ENCODE measurements at regions not wholly inside any gene's neighbourhood (a gene's known extent, or its start where the extent isn't known, plus 50 kb on each side); places are given as distances from the start of the nearest gene placed in this dataset.

DNA sequence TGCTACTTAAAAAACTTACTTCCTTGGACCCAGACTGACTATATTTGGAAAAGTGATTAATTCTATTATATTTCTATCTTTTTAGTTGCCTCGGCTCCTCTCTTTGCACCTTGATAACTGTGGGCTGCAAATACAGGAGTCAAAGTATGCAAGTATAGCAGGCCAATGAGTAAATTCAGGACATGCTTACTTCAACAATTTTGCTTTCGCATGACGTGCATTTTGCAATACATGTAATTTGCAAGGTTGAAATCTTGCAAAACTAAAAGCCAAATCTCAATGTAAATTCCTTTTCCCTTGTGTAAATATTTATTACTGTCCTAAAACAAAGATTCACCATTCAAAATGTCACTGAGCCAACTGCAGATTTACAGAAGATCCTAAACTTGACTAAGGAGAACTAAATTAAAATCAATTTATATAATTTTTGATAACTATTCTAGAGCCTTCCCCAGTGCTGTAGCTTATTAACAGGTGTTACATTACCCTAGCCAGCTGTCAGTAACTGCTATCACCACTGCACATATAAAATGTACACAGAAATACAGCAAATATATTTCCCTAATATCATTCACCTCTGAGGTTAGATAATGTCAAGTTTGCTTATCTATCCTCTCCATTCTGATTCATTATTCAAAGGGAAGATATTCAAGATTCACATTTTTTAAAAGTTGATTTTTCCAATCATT lies 1069.5 kb downstream of the TRHDE start:
- DNase-seq: no peak

DNA sequence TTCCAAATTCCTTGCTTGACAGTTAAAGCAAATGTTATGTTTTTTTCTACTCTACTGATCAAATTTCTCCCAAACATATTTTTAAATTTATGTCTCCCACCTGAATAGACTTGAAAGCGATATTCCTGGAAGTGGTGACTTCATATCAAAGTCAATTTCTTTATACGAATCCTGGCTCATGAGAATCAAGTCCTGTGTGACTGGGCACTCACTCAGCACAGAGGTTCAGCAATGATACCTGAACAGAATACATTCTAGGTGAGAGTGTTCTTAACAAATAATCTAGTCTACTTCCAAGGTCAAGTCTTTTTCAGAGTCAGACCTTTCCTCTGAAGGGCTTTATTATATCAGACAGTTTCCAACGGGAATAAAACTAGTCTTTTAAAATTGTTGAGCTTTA lies 1070.6 kb downstream of the TRHDE start:
- no peak for DNase-seq

DNA sequence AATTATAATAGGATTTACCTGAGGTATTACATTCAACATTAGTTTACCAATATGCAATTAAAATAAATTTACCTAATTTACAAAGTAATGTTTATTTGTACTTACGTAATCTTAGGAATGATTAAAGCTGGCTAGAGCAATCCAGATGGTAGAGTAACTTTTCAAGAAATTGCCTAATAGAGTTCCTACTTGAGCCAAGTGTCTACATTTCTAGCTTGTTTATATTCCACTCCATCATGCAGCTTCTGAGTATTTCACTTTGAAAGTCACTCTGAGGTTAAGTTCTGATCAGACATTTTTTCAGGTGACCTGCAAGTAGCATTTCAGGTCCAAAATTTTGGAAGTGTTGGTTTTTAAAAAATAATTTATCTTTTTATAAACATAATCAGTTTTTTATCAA lies 1080.7 kb downstream of the TRHDE start:
- peak in 1 of 2 donors; percentile 5 for DNase-seq

DNA sequence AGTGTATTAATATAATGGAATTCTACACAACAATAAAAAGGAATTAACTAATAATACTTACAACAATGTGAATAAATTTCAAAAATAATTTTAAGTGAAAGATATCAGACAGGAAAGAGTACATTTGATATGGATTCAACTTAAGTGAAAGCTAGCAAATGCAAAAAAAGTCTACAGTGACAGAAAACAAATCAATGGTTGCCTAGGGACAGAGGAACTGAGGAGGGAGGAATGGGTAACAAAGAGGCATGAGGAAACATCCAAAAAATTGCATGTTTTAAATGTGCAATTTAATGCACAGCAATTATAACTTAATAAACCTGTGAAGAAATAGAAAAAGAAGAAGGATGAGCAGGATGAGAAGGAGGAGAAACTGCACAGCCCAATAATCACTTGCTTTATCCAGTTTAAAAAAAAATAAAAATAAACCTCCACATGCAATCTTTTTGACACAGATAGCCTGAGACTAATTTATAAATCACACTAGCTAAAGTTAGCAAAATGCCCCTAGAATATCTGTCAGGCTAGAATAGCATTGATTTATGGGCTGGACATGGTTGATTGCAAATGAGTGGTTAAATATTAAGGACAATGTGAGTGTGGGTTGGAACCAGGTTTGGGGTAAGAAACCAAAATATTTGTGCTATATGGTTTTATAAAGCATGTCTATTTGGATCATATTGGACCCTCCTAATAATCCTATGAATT lies 1089.1 kb downstream of the TRHDE start:
- DNase-seq: no peak

DNA sequence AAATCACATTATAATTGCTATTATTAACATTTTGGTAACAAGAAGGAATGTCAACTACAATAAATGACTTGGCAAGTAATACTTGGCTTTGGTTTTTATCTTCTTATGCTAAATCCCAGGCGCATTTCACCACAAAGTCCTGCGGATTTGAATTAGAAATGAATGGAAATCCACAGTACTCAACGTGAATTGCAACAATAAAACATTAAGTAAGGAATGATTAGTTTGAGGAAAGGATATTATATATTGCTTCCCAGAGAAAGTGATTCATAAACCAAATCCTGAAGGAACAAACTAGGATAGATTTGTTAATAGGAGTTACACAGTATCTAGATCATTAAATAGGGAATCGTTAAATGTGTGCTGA lies 1089.7 kb downstream of the TRHDE start:
- no peak for DNase-seq

DNA sequence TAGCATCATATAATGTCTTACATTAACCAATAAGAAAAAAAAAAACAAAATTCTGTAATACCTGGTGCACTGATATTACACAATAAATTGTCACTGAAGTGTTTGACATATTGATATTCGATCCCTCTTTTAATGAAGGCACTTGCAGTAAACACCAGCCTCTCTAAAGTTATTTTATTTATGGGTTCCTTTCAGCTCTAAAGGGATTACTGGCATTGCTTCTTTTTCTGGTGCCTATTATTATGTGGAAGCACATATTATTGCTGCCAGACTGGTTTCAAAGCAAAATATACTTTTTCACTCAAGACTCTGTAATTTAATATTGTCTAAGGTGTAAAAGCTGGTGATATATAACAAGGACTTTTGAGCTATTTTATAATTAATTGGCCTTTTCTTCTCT lies 1090.5 kb downstream of the TRHDE start:
- DNase-seq: no peak

DNA sequence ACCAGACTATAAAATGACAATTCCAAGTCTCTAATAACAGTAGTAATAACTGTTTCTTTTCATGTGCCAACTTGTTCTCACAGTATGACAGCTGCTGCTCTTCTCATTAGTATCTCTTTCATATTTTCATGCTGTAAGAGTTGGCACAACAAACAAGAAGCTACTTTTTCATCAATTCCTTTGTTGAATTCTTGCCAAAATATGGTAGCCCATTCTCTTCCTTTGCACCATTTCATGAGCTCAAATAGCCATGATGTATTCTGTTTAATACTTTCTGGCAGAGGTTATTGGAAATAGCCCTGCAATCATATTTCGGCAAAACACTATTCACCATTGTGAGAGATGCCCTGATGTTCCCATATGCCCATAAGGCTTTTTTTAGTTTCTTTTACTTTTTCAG lies 1100.7 kb downstream of the TRHDE start:
- no peak for DNase-seq

DNA sequence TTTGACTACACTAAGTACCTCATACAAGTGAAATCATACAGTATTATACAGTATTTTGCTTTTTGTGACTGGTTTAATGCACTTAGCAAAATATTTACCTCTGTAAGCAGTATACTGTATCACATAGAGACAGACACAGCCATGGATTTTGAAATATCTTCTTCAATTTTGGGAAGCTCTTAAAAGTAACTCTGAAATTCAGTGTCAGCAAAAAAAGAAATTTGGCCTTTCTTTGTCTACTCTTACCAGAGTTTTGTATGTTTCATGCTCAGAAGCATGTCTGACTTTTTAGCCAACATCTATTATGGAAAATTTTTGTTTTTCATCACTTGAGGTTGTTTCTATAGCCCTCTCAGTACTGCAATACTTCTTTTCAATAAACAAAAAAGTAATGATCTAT lies 1102.2 kb downstream of the TRHDE start:
- no peak for DNase-seq

DNA sequence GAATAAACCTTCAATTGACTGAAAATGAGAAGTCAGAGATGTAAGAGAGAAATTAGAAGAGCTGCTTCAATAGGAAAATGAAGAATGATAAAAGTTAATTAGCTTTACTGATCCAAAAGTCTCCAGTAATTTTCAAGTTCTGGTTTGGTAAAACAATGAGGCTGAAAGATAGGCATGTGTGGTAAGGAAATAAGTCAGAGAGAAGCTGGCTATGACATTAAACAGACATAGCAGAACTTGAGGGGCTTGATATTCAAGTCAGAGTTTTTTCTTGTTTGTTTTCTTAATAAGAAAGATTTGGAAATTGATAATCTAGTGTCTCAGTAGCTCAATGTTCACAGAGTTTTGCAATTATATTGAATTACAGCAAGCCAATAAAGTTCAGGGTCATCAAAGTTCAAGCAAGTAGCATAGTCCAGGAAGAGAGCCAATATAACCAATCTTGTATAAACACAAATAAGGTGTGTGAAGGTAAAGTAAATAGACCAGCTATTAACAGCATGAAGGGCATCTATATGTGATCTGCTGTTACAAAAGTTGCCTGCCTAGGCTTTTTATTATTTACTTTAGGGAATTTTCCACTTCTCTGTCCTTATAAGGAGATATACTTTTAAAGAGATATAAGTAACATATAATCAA lies 1111.5 kb downstream of the TRHDE start:
- peak in 1 of 2 donors; percentile 4 for DNase-seq

DNA sequence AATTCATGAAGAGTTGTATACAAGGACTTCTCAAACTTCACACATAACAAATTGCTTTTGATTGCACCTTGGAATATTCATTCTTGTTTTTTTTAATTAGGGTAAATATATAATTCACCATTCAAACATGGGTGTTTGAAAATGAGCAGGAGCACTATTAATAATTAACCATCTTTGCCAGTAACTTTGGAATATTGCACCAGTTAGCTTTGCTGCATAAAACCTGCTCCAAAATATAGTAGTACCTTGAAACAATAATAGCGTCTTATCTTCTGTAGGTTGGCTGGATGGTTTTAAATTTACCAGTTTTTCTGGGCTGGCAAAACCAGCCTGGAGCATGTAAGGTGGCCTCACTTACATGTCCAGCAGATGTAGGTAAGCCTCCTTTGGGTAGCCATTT lies 1112.4 kb downstream of the TRHDE start:
- no peak for DNase-seq

DNA sequence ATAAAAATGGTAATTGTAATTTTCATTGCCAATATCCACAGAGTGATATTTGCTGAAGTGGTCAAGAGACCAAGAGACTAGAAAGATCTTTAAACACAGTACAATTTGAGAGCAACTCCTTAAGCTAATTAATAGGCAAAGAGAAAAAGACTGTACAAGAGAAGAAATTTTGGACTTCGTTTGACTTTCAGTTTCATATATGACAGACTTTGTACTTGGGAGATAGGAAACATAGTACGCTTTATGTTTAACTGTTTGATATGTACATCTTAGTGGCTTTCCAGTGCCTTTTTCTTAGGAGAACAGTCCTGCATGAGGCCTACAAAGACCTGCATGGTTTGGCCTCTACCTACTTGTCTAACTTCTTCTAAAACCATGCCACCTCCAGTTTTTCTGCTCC lies 1118.1 kb downstream of the TRHDE start:
- no peak for DNase-seq

DNA sequence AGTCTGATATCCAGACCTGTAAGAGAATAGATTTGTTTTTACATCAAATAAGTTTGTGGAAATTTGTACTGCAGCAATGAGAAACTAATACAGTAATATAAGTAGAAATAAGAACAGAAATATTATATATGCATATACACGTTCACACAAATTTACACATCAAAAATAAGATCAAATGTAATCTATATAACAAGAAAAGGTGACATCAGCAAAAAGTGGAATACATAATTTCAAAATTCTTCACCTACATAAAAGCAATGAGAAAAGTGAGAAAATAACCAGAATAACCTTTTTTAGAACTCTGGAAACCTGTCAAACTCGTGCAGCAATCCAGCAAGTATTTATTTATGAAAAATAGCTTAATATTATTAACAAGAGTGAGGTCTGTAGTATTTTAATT lies 1124.6 kb upstream of the ATXN7L3B start:
- DNase-seq: no peak

DNA sequence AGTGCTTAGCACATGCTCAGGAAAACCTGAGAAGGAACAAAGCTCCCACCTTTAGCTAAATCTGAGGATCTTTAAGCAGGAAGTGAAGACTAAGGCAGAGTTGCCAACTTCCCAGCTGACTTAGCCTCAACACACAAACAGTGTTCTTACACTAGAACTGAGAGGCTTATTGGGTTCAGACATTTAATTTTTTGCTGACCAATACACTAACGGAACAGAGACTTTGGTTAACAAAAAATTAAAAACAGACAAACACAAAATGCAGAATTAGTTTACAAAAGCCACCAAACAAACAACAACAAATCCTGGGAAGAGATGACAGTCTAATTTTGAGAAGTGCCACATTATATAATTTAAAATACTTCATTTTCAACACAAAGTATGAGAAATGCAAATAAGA lies 1123.7 kb upstream of the ATXN7L3B start:
- no peak for DNase-seq

DNA sequence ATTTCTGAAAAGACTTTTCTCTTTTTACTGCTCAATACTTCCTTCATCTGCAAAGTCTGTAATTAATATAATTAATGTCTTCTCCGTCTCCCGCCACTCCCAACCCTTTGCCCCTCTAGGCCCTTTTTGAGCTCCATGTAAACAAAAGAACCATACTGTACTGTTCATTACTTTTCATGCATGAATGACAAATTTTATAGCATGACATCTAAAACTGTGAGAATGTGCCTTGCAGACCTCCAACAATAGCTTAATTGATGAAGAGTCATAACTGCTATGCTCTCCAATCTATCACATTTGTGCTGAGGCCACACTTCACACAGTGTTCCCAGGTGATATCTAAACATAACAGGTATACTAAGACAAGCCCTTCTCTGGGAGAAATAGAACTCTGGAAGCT lies 1122.7 kb upstream of the ATXN7L3B start:
- DNase-seq: no peak

DNA sequence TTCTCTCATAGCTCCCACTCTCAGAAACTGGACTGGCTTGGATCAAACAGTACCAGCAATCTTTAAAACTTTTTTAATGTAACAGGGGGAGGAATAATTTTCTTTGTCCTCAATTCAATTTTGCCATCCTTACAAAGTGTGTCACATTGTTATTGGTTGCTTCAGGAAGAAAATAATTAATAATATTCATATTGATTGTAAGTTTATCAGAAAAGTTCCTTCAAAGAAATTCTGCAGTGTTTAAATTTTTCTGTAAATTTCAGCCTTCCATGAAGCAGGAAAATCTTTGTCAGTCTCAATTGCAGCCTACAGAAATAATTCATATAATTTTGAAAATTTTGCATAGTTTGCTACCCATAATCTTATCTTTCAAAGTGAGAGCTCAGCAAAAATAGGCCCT lies 1119.1 kb upstream of the ATXN7L3B start:
- no peak for DNase-seq

DNA sequence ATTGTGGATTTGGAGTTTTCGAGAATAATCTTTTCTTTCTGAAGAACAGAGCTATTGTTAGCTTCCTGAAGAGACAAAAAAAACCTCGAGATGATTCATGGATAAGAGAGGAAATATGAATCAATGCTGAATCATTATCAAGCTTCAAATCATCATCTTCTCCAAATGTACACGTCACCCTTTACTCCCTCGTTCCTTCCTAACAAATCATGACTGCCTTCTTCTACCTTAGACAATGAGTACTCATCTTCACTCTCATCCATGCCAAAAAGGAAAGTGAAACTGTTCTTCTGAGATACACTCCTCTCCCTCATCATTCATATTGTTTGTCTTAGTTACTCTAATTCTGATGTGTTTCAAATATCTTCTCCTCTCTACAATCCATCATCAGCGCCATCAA lies 1115.8 kb upstream of the ATXN7L3B start:
- DNase-seq: no peak

DNA sequence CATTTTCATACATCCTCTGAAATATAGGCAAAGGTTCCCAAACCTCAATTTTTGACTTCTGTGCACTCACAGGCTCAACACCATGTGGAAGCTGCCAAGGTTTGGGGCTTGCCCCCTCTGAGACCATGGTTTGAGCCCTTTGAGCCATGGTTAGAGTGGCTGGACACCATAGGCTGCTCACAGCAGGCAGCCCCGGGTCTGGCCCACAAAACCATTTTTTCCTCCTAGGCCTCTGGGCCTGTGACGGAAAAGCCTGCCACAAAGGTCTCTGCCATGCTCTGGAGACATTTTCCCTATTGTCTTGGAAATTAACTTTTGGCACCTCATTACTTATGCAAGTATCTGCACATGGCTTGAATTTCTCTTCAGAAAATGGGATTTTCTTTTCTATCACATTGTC lies 1113.2 kb upstream of the ATXN7L3B start:
- no peak for DNase-seq

DNA sequence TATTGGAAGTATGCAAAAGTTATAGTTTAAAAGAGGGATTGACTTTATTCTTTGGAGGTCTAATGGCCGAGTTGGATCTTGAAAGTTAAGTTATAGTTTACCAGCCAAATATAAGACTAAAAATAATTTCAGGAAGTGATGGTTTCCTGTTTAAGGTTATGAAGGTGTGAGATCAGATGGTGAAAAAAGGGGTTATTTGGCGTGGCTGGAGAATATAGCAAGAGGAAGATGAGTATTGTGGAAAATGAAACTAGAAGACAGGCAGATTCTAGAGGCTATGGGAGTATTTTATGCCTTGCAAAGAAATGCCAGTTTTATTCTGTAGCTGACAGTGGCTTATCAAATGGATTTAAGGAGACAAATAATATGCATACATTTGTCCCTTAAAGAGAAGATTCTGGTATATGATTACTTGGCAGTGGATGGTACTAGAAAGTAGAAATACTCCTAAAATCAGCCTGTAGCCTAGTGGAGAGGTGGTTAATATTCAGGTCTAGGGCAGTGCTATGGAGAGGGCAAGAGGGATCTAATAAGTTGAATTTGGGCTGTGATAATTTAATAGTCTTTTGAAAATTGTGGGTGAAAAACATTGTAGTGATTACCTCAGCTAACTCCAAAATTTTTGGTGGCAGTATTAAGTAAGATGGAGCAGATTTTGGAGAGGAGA lies 1091.8 kb upstream of the ATXN7L3B start:
- no peak for DNase-seq

DNA sequence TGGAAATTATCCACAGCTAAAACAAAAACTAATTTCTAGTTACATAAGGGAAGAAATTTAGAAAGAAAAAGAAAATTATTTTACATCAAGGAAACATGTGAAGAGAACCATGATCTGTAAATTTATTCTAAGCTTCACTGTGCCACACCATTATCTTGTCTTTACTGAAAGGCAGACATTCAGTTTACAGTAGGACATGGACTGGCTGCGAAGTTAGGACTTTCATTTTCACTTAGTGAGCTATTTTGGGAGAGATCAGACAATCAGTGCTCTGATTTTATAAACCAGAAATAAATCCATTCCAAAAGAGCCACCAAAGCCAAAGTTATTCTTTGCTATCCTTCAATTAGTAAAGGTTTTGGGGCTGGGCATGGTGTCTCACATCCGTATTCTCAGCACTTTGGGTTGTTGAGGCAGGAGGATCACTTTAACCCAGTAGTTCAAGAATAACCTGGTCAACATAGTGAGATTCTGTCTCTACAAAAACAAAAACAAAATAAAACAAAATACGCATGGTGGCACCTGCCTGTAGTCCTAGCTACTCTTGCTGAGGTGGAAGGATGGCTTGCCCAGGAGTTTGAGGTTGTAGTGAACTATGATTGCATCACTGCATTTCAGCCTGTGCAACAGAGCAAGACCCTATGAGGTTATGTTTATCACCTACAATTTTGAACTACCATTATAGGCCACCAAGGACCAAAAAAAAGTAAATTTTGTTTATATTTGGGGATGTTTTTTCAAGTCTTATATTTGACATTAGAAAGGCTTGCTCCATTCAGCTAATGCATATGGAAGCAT lies 1084.8 kb upstream of the ATXN7L3B start:
- no peak for DNase-seq

DNA sequence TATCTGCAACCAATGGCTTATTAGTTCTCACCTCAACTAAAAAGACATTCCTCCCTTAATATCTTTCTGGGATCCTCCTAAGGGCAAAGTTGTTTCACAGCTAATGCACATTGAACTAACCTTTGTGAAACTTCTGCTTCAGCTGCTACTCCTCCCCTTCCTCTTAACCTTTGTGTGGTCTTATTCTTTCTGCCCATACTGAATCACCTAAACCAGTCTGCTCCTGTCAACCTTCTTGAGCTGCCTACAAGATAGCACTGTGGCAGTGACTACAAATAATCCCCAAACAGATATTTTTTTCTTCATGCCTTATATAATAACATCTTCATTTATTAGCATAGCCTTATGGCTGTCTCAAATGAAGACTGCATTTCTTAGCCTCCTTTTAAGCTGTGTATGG lies 1077.4 kb upstream of the ATXN7L3B start:
- no peak for DNase-seq

DNA sequence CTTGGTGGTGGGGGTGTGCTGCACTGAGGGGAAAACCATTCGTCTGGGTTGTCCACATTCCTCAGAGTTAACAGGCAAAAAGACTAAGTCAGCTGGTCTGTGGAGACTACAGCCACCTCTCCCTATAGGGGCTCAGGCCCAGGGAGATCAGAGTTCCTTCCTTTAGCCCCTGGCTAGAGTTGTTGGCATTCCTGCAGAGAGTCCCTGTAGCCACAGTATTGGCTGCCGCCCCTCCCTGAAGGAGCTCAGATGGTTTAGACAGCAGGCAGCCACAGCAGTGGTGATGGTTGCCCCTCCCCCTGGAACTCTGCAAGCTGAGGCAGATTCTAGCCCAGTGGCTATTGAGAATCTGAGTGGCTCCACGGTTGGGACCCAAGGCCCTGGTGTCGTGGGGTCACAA lies 1072.5 kb upstream of the ATXN7L3B start:
- no peak for DNase-seq

DNA sequence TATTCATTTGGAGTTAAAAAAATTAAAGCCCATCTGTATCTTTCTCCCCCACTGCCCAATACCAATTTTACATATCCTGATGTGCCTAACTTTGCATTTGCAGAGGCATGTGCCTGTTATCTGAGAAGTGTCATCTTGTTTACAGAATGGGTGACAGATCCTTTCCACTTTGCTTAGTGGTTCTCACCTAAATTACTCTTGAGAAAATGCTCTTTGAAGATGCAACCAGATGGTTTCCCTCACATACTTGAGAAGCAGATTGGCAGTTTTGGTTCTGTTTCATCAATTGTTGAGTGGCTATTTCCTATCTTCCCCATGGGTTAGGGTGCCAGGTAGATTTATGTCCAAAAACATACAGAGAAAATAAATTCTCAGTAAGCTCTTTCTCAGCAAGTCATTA lies 1051.4 kb upstream of the ATXN7L3B start:
- no peak for DNase-seq
